PC-9 (cell line): ENCODE measurements at regions not wholly inside any gene's neighbourhood (a gene's known extent, or its start where the extent isn't known, plus 50 kb on each side); places are given as distances from the start of the nearest gene placed in this dataset.

Experiments used
- EZH2 ChIP-seq: fragments of 200-600 bp; sonication (generic); IDR thresholded peaks from 2 replicates; pipeline ENCODE4 v1.8.0; 2017; ENCODE audit warnings: antibody characterized with exemption, low read depth
- TF ChIP-seq, protein P1 (sequence below): fragments of 200-600 bp; sonication (generic); conservative IDR thresholded peaks from 2 replicates; pipeline ENCODE4 v1.6.1; 2017; ENCODE audit warnings: mixed run types, antibody characterized with exemption, mild to moderate bottlenecking, moderate library complexity

DNA sequence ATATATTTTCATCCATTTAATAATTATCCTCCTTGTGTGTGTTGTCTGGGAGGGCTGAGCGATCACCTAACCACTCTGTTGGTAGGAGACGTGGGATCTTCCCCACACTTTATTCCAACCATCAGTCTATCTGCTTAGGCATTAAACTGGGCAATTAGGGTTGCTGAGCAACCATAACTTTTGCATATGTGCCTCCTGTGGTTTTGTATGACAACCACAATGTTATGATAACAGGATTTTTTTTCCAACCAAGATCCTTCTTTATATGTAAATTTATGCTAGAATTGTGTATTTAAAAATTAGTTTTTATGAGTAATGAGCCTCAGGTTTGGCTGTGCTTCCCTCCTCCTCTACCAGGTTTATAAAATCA, 495.0 kb upstream of the MGMT start:
- TF ChIP-seq, protein P1, sequence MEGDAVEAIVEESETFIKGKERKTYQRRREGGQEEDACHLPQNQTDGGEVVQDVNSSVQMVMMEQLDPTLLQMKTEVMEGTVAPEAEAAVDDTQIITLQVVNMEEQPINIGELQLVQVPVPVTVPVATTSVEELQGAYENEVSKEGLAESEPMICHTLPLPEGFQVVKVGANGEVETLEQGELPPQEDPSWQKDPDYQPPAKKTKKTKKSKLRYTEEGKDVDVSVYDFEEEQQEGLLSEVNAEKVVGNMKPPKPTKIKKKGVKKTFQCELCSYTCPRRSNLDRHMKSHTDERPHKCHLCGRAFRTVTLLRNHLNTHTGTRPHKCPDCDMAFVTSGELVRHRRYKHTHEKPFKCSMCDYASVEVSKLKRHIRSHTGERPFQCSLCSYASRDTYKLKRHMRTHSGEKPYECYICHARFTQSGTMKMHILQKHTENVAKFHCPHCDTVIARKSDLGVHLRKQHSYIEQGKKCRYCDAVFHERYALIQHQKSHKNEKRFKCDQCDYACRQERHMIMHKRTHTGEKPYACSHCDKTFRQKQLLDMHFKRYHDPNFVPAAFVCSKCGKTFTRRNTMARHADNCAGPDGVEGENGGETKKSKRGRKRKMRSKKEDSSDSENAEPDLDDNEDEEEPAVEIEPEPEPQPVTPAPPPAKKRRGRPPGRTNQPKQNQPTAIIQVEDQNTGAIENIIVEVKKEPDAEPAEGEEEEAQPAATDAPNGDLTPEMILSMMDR, result no peak
- TF ChIP-seq EZH2, result no peak
